Activated CD8-positive, alpha-beta memory T cell treated with anti-CD3 and anti-CD28 coated beads, Interleukin-2, amount 50 U/mL, for 24 hours (primary cell): ENCODE measurements at regions not wholly inside any gene's neighbourhood (a gene's known extent, or its start where the extent isn't known, plus 50 kb on each side); places are given as distances from the start of the nearest gene placed in this dataset.

Experiments
- DNase-seq: peaks from one replicate; pipeline ENCODE4 v3.0.0-alpha.2; 2020; ENCODE audit errors: extremely low read depth

DNA sequence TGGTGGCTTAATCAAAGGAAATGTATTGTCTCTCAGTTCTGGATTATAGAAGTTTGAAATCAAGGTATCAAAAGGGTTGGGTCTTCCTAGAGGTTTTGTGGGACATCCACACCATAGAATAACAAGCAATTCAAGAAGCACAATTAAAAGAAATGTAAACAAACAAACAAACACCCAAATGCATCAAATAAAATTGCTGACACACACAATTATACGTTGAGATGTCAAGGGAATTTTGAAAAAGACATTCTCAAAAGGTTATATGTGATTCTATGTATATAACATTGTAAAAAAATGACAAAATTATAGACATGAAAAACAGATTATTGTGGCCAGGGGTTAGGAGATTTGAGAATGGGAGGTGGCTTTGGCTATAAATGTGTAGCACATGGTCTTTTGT lies 250.7 kb upstream of the AGA start:
- DNase-seq: no peak

DNA sequence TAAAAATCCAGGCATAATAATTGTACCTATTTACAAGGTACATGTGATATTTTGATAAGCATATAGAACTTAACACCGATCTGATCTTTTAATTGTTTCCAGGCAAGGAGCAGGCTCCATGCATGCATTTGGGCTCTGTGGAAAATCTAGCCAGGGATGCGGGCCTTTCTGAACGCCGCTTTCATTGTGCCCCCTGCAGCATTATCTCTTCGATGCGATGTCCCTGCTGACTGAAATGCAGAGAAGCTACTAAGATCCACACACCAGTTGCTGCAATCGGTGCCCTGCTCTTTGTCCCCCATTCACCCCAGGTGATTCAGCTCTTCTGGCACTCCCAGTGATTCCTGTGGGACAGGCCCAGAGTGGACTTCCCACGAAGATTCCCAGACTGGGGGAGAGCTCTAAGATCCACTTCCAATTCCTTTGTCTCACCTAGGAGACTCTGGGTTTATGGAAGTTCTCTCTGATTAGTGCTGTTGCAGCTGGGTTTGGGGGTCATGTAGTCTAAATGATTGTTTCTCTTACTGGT lies 254.3 kb upstream of the AGA start:
- no peak for DNase-seq

DNA sequence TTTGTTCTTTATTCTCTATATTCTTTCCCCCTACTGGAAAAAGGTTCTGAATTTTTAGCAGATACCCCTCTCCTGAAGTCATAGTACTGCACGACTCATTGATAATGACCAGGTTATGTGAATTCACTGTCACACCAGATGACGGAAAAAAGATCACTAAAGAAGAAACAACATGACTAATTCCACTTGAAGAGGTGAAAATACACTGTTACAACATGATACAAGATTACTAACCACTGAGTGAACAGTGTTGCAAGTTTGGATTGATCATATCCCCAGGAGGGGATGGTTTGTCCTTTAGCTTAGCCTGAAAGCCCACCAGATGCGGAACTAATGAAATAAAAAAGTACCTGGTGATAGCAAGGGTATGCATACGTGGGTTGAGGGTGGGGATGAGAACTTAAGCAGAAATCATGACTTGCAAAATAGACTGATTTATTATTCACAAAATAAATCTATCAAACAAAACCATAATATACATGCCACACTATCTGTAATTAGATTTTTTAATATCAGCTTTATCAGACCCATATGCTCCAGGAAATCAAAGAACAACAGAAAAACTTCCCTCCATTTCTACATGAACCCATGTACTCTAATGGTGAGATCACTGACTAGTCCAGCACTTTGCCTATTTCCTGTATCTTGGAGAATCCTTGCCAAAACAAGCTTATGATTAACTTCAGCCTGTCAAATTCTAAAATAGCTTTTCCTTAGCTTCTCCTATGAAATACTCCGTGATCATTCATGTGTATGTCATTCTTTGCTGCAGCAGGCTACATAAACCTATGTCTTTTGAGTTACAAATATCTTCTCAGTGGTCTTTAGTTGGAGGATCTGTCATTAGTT lies 257.4 kb upstream of the AGA start:
- no peak for DNase-seq

DNA sequence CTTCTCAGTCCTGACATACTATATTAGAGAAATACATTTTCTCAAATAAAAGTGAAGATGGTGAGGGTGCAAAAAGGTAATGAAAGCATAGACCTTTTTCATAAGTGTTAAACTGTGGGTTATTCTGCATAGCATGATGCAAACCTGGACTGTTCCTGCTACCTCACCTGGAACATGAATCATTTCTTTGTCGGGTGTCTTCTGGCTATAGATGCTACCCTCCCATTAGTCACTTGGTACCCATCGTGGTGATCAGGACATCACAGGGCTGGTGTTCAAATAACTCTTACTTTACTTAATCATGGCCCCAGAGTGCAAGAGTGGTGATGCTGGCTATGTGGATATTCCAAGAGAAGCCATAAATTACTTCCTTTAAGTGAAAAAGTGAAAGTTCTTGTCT lies 264.7 kb upstream of the AGA start:
- no peak for DNase-seq

DNA sequence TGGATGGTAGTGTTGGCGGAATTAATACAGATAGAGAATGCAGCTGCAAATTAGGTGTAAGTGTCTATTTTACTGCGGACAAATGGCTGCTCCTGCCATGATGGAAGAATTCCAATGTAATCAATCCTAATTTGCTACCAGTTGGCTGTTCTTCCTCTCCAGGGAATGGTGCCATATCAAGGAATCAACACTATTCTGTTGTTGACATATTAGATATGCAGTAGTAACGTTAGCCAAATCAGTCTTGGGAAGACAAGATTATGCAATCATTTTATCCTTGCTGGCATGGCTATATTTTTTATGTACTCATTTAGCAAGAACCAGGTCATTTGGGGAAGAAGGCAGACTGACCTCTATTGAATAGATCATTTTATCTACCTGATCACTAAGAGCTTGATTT lies 271.2 kb upstream of the AGA start:
- DNase-seq: no peak

DNA sequence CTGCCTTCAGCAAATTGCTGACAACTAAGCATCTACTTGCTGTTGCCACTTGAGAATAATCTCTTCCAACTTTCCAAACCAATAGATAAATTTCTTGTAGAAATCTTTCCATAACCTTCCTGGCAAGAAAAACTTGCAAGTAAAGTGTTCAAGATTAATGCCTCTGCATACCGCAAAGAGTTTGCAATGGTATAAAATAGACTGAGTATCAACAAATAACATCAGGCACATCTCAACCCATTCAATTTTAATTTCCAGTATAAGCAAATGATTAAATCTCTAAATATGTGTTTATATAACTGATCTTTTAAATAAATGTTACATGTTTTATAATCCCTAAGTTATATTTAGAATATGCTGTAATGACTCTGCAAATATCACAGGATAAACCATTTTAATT lies 275.2 kb upstream of the AGA start:
- no peak for DNase-seq

DNA sequence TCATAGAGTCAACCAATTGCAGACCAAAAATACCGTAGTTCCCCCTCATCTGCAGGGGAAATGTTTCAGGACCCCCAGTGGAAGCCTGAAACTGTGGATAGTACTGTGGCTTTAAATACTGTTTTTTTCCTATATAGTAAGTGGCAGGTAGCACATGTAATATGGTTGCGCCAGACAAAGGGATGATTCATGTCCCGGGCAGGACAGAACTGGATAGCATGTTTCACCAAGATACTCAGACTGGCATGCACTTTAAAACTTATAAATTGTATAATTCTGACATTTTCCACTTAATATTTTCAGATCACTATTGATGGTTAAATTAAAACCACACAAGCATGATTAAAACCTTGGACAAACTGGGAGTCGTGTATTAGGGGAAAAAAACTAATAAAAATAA lies 276.3 kb upstream of the AGA start:
- no peak for DNase-seq

DNA sequence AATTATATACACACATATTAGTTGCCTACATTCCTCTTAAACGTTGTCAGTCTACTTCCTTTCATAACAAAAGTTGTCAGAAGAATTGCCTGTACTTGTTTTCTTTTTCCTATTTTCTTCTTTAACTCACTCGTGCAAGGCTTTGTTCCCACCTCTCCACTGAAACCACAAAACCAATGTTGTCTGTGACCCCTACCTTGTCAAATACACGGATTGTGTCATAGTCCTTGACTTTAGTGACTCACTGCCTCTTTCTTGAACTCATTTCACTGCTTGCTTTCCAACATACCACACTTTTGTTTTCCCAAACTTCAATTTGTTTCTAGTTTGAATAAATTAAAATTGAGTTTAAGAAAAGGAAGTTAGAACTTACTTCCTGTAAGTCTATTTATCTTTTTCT lies 283.9 kb upstream of the AGA start:
- DNase-seq: no peak

DNA sequence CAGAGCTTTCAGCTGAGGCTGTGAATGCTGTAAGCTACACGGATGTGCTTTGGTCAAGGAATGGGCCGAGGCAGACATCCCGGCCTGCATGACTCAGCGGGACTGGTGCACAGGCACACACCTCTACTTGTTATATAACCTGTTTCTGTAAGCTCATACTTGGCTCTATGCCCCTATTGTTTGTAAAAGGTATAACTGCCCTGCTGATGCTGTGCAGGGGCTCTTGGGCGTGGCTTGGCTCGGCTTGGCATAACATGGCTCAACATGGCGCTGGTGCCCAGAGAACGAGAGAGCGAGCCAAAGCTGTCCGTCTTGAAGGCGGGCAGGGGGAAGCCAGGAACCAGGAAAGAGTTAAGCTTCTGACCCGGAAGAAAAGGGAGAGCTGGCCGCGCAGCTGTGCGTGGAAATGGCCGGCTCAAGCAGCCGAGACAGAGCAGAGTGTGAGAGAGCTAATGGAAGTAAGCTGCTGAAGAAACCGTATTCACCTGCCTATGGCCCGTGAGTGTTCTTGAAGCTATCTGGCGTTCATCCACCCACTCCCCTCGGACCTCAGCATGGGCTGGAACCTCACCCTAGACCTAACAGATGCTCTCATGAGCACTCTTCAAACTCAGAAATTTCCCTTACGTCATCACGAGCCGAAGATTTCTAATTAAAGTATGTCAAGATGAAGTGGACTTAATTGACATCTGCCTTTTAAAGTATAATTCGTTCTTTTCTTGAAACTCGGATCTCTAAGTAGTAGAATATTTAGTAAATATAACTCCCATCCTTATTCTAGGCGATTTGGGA lies 286.3 kb upstream of the AGA start:
- DNase-seq: no peak

DNA sequence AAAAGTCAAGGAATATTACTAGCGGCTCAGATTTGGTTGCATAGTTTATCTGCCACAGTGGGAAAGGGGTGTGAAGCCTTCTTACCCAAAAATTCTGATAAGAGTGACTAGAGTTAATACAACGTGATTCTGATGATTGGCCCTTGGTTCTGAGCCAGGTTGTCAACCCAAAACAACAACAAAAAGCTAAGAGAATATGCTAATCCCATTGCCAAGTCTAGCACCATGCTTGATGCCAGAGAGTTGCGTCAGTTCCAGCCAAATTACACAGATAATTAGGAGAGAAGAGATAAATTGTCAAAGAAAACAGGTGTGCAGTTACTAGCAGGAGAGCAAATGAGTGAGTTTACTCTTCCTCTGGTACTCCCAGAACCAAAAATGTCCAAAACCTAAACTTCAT lies 287.4 kb upstream of the AGA start:
- DNase-seq: no peak

DNA sequence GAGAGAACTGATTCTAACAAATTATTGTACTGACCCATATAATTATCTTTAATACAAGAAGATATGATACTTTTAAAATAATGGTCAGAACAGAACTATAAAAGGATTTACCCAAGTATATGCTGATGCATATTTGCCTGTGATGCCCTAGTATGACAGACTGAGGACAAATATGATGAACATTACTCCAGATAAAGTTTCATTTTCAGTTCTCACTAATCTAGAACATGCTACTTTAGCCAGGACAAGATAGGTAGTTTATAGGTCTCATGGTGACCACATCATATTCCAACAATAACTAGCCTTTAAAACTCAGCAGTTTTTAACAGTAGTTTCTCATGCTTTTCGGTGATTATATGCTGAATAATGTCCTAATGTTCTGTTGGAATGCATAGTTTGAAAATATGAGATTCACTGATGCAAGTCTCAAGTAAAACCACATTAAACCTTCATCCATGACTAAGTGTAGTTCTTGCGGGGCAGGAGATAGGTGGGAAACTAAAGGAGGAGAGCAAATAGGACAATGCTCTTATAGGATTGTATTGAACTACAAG lies 295.2 kb upstream of the AGA start:
- DNase-seq: no peak

DNA sequence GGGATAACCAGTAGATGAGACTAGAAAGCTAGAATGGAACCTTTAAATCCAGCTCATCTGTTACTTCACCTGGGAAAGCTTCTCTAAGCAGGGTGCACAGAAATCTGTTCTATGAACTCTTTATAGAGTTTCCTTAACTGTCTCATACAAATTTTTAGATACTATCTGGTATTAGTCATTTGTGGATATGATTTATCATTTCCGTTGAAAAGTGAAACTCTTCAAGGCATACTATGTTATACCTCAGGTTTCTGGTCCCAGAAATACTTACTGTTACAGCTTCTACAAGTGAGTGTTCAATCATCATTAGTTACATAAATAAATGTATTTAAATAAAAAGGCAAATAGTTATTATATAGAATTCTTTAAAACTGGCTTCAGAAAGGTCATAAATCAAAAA lies 298.3 kb upstream of the AGA start:
- DNase-seq: no peak

DNA sequence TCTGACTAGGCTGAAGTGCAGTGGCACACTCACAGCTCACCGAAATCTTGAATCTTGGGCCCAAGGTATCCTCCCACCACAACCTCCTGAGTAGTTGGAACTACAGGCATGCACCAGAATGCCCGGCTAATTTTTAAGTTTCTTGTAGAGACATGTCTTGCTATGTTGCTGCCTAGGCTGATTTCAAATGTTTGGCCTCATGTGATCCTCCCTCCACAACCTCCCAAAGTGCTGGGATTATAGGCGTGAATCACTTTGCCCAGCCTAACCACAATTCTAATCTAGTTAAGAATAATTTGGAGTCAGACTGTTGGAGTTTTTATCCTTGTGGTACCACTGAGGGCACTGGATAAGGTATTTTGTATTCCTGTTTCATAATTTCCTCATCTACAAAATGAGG lies 317.5 kb upstream of the AGA start:
- no peak for DNase-seq

DNA sequence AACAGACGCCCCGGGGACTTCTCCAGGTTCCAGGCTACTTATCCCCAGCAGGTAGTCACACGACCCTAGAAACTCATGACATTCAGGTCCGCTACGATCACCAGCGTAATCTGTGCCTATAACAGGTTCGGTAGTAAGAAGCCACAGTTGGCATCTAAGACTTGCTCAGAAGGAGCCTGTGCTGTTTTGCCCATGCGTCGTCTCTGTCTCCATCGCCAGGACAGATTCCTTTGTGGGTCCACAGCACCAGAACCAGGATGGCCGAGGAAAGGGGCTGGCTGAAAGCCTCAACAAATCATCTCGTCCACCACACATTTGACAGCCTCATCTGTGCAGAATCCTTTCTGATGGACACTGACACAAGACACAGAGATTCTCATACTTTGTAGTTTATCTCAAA lies 319.5 kb upstream of the AGA start:
- DNase-seq: no peak

DNA sequence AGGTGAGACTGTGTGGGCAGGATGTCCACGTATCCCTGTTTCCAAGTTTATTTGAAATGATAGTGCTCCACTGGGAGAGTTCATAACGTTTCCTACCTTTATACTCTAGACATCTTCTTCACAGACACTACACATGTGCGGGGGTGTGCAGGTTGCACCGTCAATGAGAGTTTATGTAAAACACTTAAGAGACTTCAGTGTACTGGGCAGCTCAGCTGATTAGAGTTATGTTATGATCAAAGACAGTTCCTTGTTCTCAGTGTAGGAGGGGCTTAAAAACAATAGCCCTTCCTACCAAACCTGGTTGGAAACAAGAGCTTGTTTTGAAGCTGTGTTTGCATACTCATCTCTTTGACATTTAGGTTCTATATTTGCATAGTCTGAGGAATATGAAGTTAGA lies 326.9 kb upstream of the AGA start:
- DNase-seq: no peak

DNA sequence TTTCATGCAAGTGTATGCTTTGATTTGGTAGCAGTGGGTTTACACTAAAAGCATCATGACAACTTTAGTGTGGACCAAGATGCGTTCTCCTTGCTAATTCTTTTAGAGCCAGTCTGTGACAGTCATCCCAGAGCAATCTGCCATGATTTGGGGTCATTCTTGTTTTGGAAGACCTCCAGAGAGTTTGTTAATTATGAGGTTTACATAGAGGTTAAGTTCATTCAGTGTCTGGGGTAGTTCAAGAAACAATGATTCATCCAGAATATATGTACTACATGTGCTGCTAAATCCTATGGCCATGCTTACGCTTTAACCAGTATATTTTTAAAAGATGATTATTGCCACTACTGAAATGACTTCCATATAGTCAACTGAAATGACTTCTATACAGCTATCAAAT lies 328.5 kb upstream of the AGA start:
- DNase-seq: no peak

DNA sequence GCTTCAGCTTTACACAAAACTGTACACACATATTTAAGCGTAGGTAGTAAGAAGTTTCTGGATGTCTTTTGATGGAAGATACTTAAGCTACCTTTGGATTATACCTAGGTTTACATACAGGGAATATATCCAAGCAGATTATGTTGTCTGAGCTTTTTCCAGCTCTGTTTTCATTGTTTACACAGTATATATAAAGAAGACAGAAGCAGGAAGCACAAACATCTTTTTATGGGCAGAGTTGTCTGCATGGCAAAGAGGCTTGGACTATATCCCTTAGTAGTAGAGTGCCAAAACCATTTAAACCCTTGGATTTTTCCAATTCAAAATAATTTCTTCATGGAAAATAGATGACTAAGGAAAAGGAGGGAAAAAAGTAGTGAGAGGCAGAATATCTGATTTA lies 329.4 kb upstream of the AGA start:
- DNase-seq: no peak

DNA sequence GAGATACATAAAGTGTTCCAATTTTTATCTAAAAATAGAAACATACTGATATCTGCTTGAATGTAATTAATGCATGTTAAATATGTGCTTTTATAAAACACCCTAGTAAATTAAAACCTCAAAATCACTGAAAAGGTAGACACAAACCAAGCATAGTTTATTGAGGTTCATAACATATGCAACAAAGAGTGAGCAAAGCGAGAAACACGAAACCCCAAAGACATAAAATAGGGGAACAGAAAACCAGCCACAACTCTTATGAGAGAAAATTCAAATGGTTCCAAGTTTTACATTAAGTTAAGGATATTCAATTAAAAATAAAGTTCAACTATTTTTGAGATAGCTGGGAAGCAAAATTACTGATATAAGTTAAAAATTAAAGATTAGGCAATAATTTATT lies 336.4 kb upstream of the AGA start:
- DNase-seq: no peak

DNA sequence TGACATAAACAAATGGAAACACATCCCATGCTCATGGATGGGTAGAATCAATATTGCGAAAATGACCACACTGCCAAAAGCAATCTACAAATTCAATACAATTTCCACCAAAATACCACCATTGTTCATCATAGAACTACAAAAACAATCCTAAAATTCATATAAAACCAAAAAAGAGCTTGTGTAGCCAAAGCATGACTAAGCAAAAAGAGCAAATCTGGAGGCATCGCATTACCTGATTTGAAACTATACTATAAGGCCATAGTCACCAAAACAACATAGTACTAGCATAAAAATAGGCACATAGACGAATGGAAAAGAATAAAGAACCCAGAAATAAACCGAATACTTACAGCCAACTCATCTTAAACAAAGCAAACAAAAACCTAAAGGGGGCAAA lies 342.8 kb upstream of the AGA start:
- DNase-seq: no peak

DNA sequence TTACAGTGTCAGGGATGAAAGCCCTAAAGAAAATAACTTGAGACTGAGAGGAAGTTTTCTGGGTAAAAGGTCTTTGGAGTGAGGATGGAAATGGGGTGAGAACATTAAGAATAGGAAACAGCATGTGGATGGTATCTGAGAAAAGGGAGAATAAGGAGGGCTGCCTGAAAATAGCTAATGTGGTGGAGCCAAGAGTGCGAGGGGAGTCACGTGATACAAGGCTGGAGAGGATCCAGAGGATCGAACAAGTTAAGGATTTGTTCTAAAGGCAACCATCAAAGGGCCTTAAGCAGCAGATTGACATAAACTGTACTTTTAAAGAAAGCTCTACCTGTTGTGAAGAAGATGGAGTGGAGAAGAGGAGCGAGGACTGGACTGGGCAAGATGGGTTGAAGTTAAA lies 347.4 kb upstream of the AGA start:
- no peak for DNase-seq

DNA sequence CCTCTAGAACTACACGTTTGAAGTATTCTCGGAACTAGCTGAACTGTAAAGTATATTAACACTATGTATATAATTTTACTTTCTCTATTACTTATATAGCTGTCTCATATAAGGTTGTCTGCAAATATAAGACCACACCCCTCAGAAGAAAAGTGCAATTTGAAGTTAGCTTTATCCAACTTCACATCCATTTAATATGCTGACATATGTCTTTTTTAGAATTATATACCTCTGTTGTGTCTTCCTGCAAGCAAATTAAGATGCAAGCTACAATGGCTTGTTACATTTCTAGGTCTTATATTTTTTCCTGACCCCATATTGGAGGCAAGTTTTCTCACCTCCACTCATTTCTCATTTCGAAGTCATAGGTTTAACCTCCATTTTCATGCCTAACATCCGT lies 349.0 kb upstream of the AGA start:
- no peak for DNase-seq

DNA sequence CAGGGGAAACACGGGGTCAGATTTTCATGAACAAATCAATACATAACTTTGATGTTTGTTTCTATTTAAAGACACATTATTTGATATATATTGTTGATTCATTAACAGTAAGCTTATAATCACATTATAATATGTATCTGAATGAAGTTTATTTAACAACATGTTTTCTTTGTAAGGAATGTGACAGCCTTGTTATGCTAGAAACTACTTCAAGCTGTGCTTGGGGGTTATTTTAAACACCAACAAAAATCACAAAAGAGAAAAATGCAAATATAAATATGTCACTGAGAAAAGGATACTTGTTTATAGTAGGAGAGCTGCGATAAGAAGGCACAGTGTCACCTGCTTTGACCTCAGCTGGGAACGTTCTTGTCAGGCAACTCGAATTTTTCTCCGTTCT lies 354.6 kb upstream of the AGA start:
- no peak for DNase-seq

DNA sequence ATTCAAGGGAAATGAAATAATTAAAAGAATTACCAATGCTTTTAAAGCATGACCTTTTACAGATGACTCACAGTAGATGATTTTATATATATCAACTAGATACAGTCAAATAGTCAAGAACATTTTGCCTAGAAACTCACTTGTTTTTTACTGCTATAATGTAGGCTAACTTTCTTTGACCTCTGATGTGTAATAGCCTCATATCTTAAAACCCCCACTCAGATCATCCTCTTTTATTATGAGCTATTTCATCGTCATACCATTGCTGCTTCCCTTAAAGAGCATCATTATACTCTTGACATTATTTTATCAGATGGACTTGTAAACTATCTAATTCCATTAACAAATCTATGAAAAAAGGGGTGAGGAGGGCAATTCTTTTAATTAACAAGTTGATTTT lies 355.9 kb upstream of the AGA start:
- no peak for DNase-seq
